Heart left ventricle (tissue), 16 donors: ENCODE measurements at regions not wholly inside any gene's neighbourhood (a gene's known extent, or its start where the extent isn't known, plus 50 kb on each side); places are given as distances from the start of the nearest gene placed in this dataset.
A peak's percentile ranks its signal among the peaks of the same experiment; 100 is the strongest.

Experiments used
- ATAC-seq, 4 donors: fragments of 200-7000 bp; cut with Tn5 transposase; one replicate each; pipeline ENCODE4 v1.9.1; 2020 to 2022; ENCODE audit warnings: moderate library complexity in 4 of 4, mild to moderate bottlenecking in 3 of 4, moderate number of reproducible peaks in 1 of 4
- DNase-seq, 5 donors: peaks; one replicate each; pipeline ENCODE4 v3.0.0-alpha.2; 2020
- H3K27ac ChIP-seq, 12 donors: fragments of 200-600 bp; sonication (generic) in 4 of 12; one replicate each; pipeline versions ENCODE4 v1.5.0 to v1.8.0; 2016 to 2022; ENCODE audit warnings: mild to moderate bottlenecking in 2 of 12
- H3K27me3 ChIP-seq, 9 donors: fragments of 200-600 bp; sonication (generic) in 2 of 9; one replicate each; pipeline versions ENCODE4 v1.5.1 to v1.8.0; 2016 to 2022; ENCODE audit warnings: mild to moderate bottlenecking in 3 of 9
- H3K36me3 ChIP-seq, 9 donors: fragments of 200-600 bp; sonication (generic) in 2 of 9; one replicate each; pipeline versions ENCODE4 v1.5.0 to v1.8.0; 2018 to 2022; ENCODE audit warnings: mild to moderate bottlenecking in 2 of 9
- H3K4me1 ChIP-seq, 12 donors: fragments of 200-600 bp; sonication (generic) in 4 of 12; one replicate each; pipeline versions ENCODE4 v1.5.0 to v1.8.0; 2016 to 2022; ENCODE audit warnings: mild to moderate bottlenecking in 3 of 12
- H3K4me3 ChIP-seq, 12 donors: fragments of 200-600 bp; sonication (generic) in 4 of 12; one replicate each; pipeline versions ENCODE4 v1.5.0 to v1.8.0; 2017 to 2022; ENCODE audit warnings: mild to moderate bottlenecking in 9 of 12, moderate library complexity in 4 of 12
- H3K9me3 ChIP-seq, 12 donors: fragments of 200-600 bp; sonication (generic) in 4 of 12; one replicate each; pipeline versions ENCODE4 v1.5.0 to v1.8.0; 2016 to 2022; ENCODE audit warnings: mild to moderate bottlenecking in 1 of 12
- POLR2A ChIP-seq, 2 donors: fragments of 450-650 bp; IDR thresholded peaks; one replicate each; pipeline ENCODE4 v1.6.1; 2017; ENCODE audit warnings: antibody characterized with exemption in 2 of 2, mild to moderate bottlenecking in 2 of 2, moderate library complexity in 2 of 2
- WGBS, 4 donors: extraction: QIAGEN DNeasy Blood & Tissue Kit in 2 of 4; methylation state at CpG; one replicate each; pipeline versions ENCODE4 v1.1.5 to v1.1.7; 2013 to 2018; 5-methylcytosine and 5-hydroxymethylcytosine counted together
- intact Hi-C, 10 donors: fragments of 100-400 bp; cut with DNase I; formaldehyde crosslinking; loops; one replicate each; pipeline versions ENCODE4 v1.11.1 to v1.14.2; 2022
- TF ChIP-seq, protein P1 (sequence below), 12 donors: fragments of 200-600 bp; sonication (generic) in 4 of 12; IDR thresholded peaks; one replicate each; pipeline versions ENCODE4 v1.5.0 to v1.8.0; 2018 to 2022; ENCODE audit warnings: antibody characterized with exemption in 12 of 12, mild to moderate bottlenecking in 5 of 12
- donor health status: ischemic (EF 13 %, LVEDD 7.1; RV severe dilation, severe dysfunction).
- donor health status: healthy with polysubstance abuse.
- donor health status: DM: no; HTN: yes; CAD: no.
- donor health status: DM: no; HTN: no; CAD: no.
- donor health status: ischemic (EF 25% LVEDD 6.9; RV normal size, moderate dysfunction).
- donor health status: ischemic (EF 25% LVEDD 5.7; RV mildly dilated, moderate dysfunction).
- donor health status: healthy.
- donor health status: DM: yes; HTN: yes; CAD: no.
- donor health status: ischemic (EF 35%, LVEDD 5.7; RV mildly dilated, moderate dysfunction).
- donor health status: nonischemic (EF 11% LVEDD 7.7; RV severe dilation, severe dysfunction).
- donor health status: DM: yes; HTN: yes; CAD: no.
- donor health status: PGD.
- donor health status: ischemic (EF 29% LVEDD 5.4; RV normal size, mild dysfunction).
- donor health status: nonischemic (EF 23%, LVEDD 6.1; RV moderate dilation, normal function).

DNA sequence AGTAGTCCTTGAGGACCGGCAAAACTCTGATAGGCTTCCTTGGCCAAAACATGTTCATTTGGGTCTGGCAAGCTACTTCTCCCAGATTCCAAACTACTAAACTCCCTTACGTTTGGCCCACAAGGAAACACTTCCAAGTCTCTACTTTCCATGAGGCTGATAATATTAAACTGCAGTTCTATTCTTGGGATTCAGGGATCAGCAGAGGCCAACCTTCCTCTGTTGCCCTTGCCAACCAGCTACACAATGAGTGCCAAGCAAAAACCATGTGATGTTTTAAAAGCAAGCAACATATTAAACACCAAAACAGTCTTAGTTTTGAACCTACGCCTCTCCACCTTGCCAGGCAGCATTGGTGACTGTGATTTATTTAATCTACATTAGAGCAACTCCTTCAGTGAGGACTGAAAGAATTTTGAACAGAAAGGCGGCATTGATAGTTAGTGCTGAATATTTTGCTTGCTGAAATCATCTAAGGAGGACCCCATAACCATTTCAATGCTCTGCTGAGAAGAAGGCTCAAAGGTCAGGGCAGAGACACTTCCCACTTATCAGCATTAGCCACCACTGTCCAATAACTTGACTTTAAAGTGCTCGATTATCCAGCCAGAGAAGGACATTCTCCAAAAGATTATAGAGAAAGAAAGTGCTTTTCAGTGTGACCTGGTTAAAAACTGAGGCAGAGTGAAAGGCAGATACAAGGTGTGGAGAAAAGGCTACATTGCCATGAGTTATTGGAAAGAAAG is 287.1 kb downstream of the TBC1D4 start:
- intact Hi-C loops: loop anchor here in 1 of 10 donors (10.0 kb wide), 1 partner anchor 1060 kb away; the partner anchor contains the start of gene KLF12
- 39 to 44% (median 40%) methylated on average over 5 of the region's 5 CpGs for WGBS, 4 donors

DNA sequence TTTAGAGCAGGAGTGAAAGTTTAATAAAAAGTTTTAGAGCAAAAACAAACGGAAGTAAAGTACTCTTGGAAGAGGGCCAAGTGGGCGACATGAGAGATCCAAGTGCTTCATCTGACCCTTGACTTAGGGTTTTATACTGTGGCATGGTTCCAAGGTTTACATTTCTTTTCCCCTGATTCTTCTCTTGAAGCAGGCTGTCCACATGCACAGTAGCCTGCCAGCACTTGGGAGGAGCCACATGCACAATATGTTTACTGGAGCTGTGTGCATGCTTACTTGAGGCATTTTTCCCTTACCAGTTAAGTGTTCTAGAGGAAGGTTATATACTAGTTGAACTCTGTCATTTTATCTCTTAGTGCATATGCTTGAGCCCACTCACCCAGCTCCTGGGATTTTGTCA is 295.6 kb downstream of the TBC1D4 start:
- H3K27me3 ChIP-seq: no peaks in the 10 kb centered on the region
- peaks cover 0 to 12% (median 0%) of the 10 kb centered on the region in 12 donors for H3K4me1 ChIP-seq
- no peak overlapping the region for H3K27ac ChIP-seq
- TF ChIP-seq, protein P1, sequence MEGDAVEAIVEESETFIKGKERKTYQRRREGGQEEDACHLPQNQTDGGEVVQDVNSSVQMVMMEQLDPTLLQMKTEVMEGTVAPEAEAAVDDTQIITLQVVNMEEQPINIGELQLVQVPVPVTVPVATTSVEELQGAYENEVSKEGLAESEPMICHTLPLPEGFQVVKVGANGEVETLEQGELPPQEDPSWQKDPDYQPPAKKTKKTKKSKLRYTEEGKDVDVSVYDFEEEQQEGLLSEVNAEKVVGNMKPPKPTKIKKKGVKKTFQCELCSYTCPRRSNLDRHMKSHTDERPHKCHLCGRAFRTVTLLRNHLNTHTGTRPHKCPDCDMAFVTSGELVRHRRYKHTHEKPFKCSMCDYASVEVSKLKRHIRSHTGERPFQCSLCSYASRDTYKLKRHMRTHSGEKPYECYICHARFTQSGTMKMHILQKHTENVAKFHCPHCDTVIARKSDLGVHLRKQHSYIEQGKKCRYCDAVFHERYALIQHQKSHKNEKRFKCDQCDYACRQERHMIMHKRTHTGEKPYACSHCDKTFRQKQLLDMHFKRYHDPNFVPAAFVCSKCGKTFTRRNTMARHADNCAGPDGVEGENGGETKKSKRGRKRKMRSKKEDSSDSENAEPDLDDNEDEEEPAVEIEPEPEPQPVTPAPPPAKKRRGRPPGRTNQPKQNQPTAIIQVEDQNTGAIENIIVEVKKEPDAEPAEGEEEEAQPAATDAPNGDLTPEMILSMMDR (IDR thresholded peaks at IDR 0.05): no peak
- TF ChIP-seq POLR2A (IDR thresholded peaks at IDR 0.05): no peak
- ATAC-seq (no peak), DNase-seq (no peak)
- H3K4me3 ChIP-seq: no peak overlapping the region
- no peaks in the 10 kb centered on the region for H3K36me3 ChIP-seq
- WGBS, 4 donors: 20 to 35% (median 23%) methylated on average over 2 of the region's 2 CpGs
- H3K9me3 ChIP-seq: peaks cover 0 to 24% (median 0%) of the 10 kb centered on the region in 12 donors
- intact Hi-C loops: no loop called here

More for the DNA sequence above, 287.1 kb downstream of the TBC1D4 start:
- no peaks in the 10 kb centered on the region for H3K36me3 ChIP-seq
- ATAC-seq: peak; percentile 80 to 94 (median 90)
- no peaks in the 10 kb centered on the region for H3K9me3 ChIP-seq
- H3K27me3 ChIP-seq: no peaks in the 10 kb centered on the region
- peak in 4 of 5 donors; percentile 20 to 37 (median 28) for DNase-seq
- peaks cover 0 to 43% (median 18%) of the 10 kb centered on the region in 12 donors for H3K4me1 ChIP-seq
- no peak for TF ChIP-seq POLR2A (IDR thresholded peaks at IDR 0.05)
- TF ChIP-seq, protein P1 (IDR thresholded peaks at IDR 0.05): no peak
- peak overlapping the region; percentile 30 to 74 (median 64) for H3K27ac ChIP-seq
- no peak overlapping the region for H3K4me3 ChIP-seq

DNA sequence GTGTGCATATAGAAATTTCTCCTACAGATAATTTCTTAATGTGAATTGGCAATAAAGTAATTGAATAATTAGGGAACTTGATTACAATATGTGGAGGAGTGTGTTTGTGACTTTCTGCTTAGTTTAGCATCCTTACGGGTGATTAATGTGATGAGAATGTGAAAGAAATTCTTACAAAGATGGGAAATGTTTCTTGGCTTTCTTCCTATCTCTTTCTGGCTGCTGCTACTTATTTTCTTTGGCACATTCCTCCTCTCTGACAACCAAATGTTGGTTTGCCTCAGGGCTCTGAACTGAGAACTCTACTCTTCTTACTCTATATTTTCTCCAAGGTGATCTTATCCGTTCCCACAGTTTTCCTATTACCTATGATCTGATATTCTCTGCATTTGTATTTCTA is 300.1 kb downstream of the TBC1D4 start:
- Histone ChIP-seq H3K27ac (no peak overlapping the region), H3K9me3 (peaks cover 0 to 23% (median 0%) of the 10 kb centered on the region in 12 donors), H3K27me3 (no peaks in the 10 kb centered on the region), H3K4me1 (peaks cover 0 to 12% (median 0%) of the 10 kb centered on the region in 12 donors), H3K4me3 (no peak overlapping the region), H3K36me3 (no peaks in the 10 kb centered on the region)
- ATAC-seq: no peak
- no peak for TF ChIP-seq POLR2A (IDR thresholded peaks at IDR 0.05)
- TF ChIP-seq, protein P1 (IDR thresholded peaks at IDR 0.05): no peak
- WGBS, 4 donors: 51 to 57% (median 54%) methylated on average over 2 of the region's 2 CpGs
- intact Hi-C loops: no loop called here
- no peak for DNase-seq

DNA sequence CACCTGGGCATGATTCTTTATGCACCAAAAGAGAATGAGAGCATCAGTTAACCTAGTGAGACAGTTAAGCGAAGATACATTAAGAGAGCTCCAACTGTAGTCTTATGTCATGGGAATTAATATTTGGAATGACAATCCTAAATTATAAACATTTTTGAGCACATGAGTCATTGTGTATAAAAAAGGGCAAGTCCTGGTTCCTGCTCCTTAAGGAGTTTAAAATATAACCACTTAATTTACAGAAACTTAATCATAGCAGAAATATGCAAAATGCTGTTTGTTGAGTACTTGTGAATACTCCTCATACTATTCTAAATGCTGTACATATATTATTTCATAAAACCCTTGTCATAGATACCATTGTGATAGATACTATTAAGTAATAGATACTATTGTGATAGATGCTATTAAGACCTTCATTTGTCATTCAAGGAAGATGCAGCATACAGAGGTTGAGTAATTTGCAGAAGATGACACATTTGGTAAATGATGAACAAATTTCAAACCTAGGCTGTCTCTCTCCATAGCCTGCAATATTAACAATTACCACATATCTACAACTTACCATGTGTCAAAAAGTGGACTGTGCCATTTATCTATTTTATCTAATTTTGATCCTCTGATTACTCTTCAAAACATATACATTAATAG is 301.0 kb downstream of the TBC1D4 start:
- intact Hi-C loops: no loop called here
- Histone ChIP-seq H3K27ac (no peak overlapping the region), H3K36me3 (no peaks in the 10 kb centered on the region), H3K27me3 (no peaks in the 10 kb centered on the region), H3K4me1 (peaks cover 0 to 8% (median 0%) of the 10 kb centered on the region in 12 donors), H3K9me3 (peaks cover 0 to 30% (median 0%) of the 10 kb centered on the region in 12 donors), H3K4me3 (no peak overlapping the region)
- TF ChIP-seq, protein P1 (IDR thresholded peaks at IDR 0.05): no peak
- no peak for TF ChIP-seq POLR2A (IDR thresholded peaks at IDR 0.05)
- DNase-seq: no peak
- ATAC-seq: no peak
- 85 to 96% (median 89%) methylated on average over 1 of the region's 1 CpG for WGBS, 4 donors
